CD4-positive, alpha-beta T cell (primary cell): ENCODE measurements at regions not wholly inside any gene's neighbourhood (a gene's known extent, or its start where the extent isn't known, plus 50 kb on each side); places are given as distances from the start of the nearest gene placed in this dataset.
"Not testable (repeated sequence)": the region's sequence is repeated elsewhere in the genome, so short reads cannot be mapped to it uniquely, and the experiment has no call there.

ENCODE experiments used
- ATAC-seq: fragments of 200-7000 bp; cut with Tn5 transposase; one replicate; pipeline ENCODE4 v1.10.0; 2022; ENCODE audit warnings: mild to moderate bottlenecking; ENCODE audit not compliant: poor library complexity
- CTCF ChIA-PET: fragments of 350-600 bp; sonication (Branson Sonifier 250); formaldehyde crosslinking; loops from one replicate; lab custom pipeline; 2021; ENCODE audit warnings: antibody characterized with exemption, inconsistent platforms; lab: Charles Lee
- POLR2A ChIA-PET: fragments of 350-600 bp; sonication (Branson Sonifier 250); formaldehyde crosslinking; loops from one replicate; lab custom pipeline; 2021; ENCODE audit warnings: antibody characterized with exemption, inconsistent platforms; lab: Charles Lee
- DNase-seq, 14 experiments: peaks; one replicate each; pipeline ENCODE4 v3.0.0-alpha.2; 2013 to 2020; ENCODE audit warnings: mixed read lengths in 2 of 14
- H3K27ac ChIP-seq, 2 donors: one replicate each; pipeline versions ENCODE4 v1.5.1 to v1.7.0; 2013; ENCODE audit warnings: low read length in 2 of 2, low read depth in 1 of 2, mild to moderate bottlenecking in 1 of 2
- H3K27me3 ChIP-seq, 2 experiments: 1 replicate in 1 of 2; 2 replicates in 1 of 2; pipeline versions ENCODE4 v1.6.1 to v1.7.0; 2013; ENCODE audit warnings: low read length in 2 of 2, control low read depth in 1 of 2, mild to moderate bottlenecking in 1 of 2, moderate library complexity in 1 of 2; ENCODE audit not compliant: insufficient read depth in 2 of 2, control insufficient read depth in 1 of 2
- H3K36me3 ChIP-seq: one replicate; pipeline ENCODE4 v1.6.1; 2013; ENCODE audit warnings: low read length, control low read depth; ENCODE audit not compliant: insufficient read depth
- H3K4me1 ChIP-seq: one replicate; pipeline ENCODE4 v1.6.1; 2013; ENCODE audit warnings: low read length, control low read depth; ENCODE audit not compliant: insufficient read depth
- H3K4me3 ChIP-seq: one replicate; pipeline ENCODE4 v1.5.1; 2013; ENCODE audit warnings: mild to moderate bottlenecking, low read length, moderate library complexity
- H3K9me3 ChIP-seq, 2 experiments: 1 replicate in 1 of 2; 2 replicates in 1 of 2; pipeline versions ENCODE4 v1.6.1 to v1.7.0; 2013; ENCODE audit warnings: low read length in 2 of 2, mild to moderate bottlenecking in 2 of 2, control low read depth in 1 of 2, moderate library complexity in 1 of 2; ENCODE audit not compliant: control insufficient read depth in 1 of 2, insufficient read depth in 1 of 2
- H3K27ac Mint-ChIP-seq: one replicate; pipeline ENCODE4 v1.8.0; 2020; ENCODE audit warnings: mixed read lengths
- H3K27me3 Mint-ChIP-seq: one replicate; pipeline ENCODE4 v1.8.0; 2021; ENCODE audit warnings: mixed read lengths
- H3K36me3 Mint-ChIP-seq: one replicate; pipeline ENCODE4 v1.8.0; 2021; ENCODE audit warnings: low read depth, mixed read lengths
- H3K4me1 Mint-ChIP-seq: one replicate; pipeline ENCODE4 v1.8.0; 2021; ENCODE audit warnings: low read depth, mixed read lengths
- H3K4me3 Mint-ChIP-seq: one replicate; pipeline ENCODE4 v1.8.0; 2020; ENCODE audit warnings: mild to moderate bottlenecking, mixed read lengths
- H3K9me3 Mint-ChIP-seq: one replicate; pipeline ENCODE4 v1.8.0; 2020; ENCODE audit warnings: mixed read lengths
- CTCF ChIP-seq: fragments of 200-600 bp; IDR thresholded peaks from one replicate; pipeline ENCODE4 v1.8.0; 2022; ENCODE audit warnings: antibody characterized with exemption, mild to moderate bottlenecking
- intact Hi-C, 2 experiments: fragments of 100-400 bp; cut with DNase I in 1 of 2; cut with micrococcal nuclease in 1 of 2; formaldehyde crosslinking; loops; one replicate each; pipeline versions ENCODE4 v1.15.1 to v1.9.0; 2023 to 2025; cut with DNase I, micrococcal nuclease

- CTCF ChIA-PET, result no interaction called here
- Mint-ChIP-seq H3K4me1 (no peaks in the 10 kb centered on the region), H3K4me3 (no peak overlapping the region), H3K36me3 (no peaks in the 10 kb centered on the region), H3K27me3 (no peaks in the 10 kb centered on the region), H3K27ac (no peak overlapping the region), H3K9me3 (peaks cover 15% of the 10 kb centered on the region)
- Histone ChIP-seq H3K27me3 (no peaks in the 10 kb centered on the region), H3K4me1 (no peaks in the 10 kb centered on the region), H3K27ac (no peak overlapping the region), H3K9me3 (peaks cover 0 to 54% of the 10 kb centered on the region in 2 experiments), H3K4me3 (no peak overlapping the region), H3K36me3 (no peaks in the 10 kb centered on the region)
- intact Hi-C loops, result no loop called here
- no peak for ATAC-seq
- DNase-seq, result no peak
- POLR2A ChIA-PET, result no interaction called here
- TF ChIP-seq CTCF, result no peak
Observed at GRCh38 chr17:22203208-22203715, 510.9 kb downstream of the KCNJ18 start.

GRCh38 chr17:22204076-22204475 is 511.8 kb downstream of the KCNJ18 start:
- CTCF ChIA-PET, H3K4me3 Mint-ChIP-seq, H3K4me1 ChIP-seq, H3K4me1 Mint-ChIP-seq, H3K27me3 ChIP-seq, POLR2A ChIA-PET, ATAC-seq, H3K27ac Mint-ChIP-seq, intact Hi-C loops, H3K4me3 ChIP-seq, H3K36me3 ChIP-seq, H3K36me3 Mint-ChIP-seq, DNase-seq, H3K27ac ChIP-seq, H3K27me3 Mint-ChIP-seq: not testable (repeated sequence)
- H3K9me3 Mint-ChIP-seq, result peaks cover 15% of the 10 kb centered on the region
- peaks cover 0 to 50% of the 10 kb centered on the region in 2 experiments for H3K9me3 ChIP-seq

GRCh38 chr17:22210212-22210611 is 517.9 kb downstream of the KCNJ18 start:
- H3K4me3 ChIP-seq, ATAC-seq, H3K4me1 ChIP-seq, H3K36me3 Mint-ChIP-seq, H3K4me3 Mint-ChIP-seq, intact Hi-C loops, H3K27me3 Mint-ChIP-seq, H3K27ac ChIP-seq, H3K4me1 Mint-ChIP-seq, POLR2A ChIA-PET, H3K27ac Mint-ChIP-seq, H3K27me3 ChIP-seq, H3K36me3 ChIP-seq, DNase-seq, CTCF ChIA-PET: not testable (repeated sequence)
- peaks cover 12% of the 10 kb centered on the region for H3K9me3 Mint-ChIP-seq
- H3K9me3 ChIP-seq, result peaks cover 1 to 39% of the 10 kb centered on the region in 2 experiments

GRCh38 chr17:22213169-22213568 is 520.8 kb downstream of the KCNJ18 start:
- H3K27ac Mint-ChIP-seq, POLR2A ChIA-PET, H3K36me3 Mint-ChIP-seq, CTCF ChIA-PET, H3K27ac ChIP-seq, H3K4me1 Mint-ChIP-seq, DNase-seq, intact Hi-C loops, H3K27me3 ChIP-seq, H3K27me3 Mint-ChIP-seq, ATAC-seq, H3K9me3 Mint-ChIP-seq, H3K4me3 Mint-ChIP-seq, H3K4me1 ChIP-seq, H3K4me3 ChIP-seq, H3K36me3 ChIP-seq: not testable (repeated sequence)
- peaks cover 3 to 49% of the 10 kb centered on the region in 2 experiments for H3K9me3 ChIP-seq
